HepG2 (cell line): ENCODE measurements at regions not wholly inside any gene's neighbourhood (a gene's known extent, or its start where the extent isn't known, plus 50 kb on each side); places are given as distances from the start of the nearest gene placed in this dataset.
A peak's percentile ranks its signal among the peaks of the same experiment; 100 is the strongest.

ENCODE experiments used
- CENPX ChIP-seq: sonication (generic); formaldehyde crosslinking; IDR thresholded peaks from 2 replicates; pipeline ENCODE4 v1.9.0; 2021; ENCODE audit warnings: mild to moderate bottlenecking, missing genetic modification reagents, moderate library complexity
- NBN ChIP-seq: fragments of 450-650 bp; conservative IDR thresholded peaks from 2 replicates; pipeline ENCODE4 v1.6.1; 2017
- NFIC ChIP-seq: IDR thresholded peaks from 2 replicates; pipeline ENCODE4 v1.6.1; 2012; ENCODE audit warnings: mild to moderate bottlenecking, low read length, inconsistent platforms
- NKX3-1 ChIP-seq: sonication (generic); formaldehyde crosslinking; IDR thresholded peaks from 2 replicates; pipeline ENCODE4 v1.5.0; 2020; ENCODE audit warnings: missing genetic modification reagents
- RBFOX2 ChIP-seq: fragments of 200-400 bp; formaldehyde crosslinking; IDR thresholded peaks from 2 replicates; pipeline ENCODE4 v1.6.1; 2017; ENCODE audit warnings: low read depth, mild to moderate bottlenecking, low read length
- SALL1 ChIP-seq: sonication (generic); formaldehyde crosslinking; IDR thresholded peaks from 2 replicates; pipeline ENCODE4 v1.8.0; 2022; ENCODE audit warnings: mild to moderate bottlenecking, missing genetic modification reagents
- SIX4 ChIP-seq: sonication (generic); formaldehyde crosslinking; IDR thresholded peaks from 2 replicates; pipeline ENCODE4 v1.4.0; 2020; ENCODE audit warnings: missing genetic modification reagents
- SMARCC2 ChIP-seq: fragments of 450-650 bp; IDR thresholded peaks from 2 replicates; pipeline ENCODE4 v1.6.1; 2017; ENCODE audit warnings: antibody characterized with exemption, mild to moderate bottlenecking
- TOE1 ChIP-seq: sonication (generic); formaldehyde crosslinking; IDR thresholded peaks from 2 replicates; pipeline ENCODE4 v1.4.0; 2020; ENCODE audit warnings: mild to moderate bottlenecking, missing genetic modification reagents
- ZBTB20 ChIP-seq: sonication (generic); formaldehyde crosslinking; IDR thresholded peaks from 2 replicates; pipeline ENCODE4 v1.8.1; 2023; ENCODE audit warnings: missing genetic modification reagents, low read depth, mild to moderate bottlenecking, borderline replicate concordance
- ZBTB7B ChIP-seq: sonication (generic); formaldehyde crosslinking; IDR thresholded peaks from 2 replicates; pipeline ENCODE4 v1.4.0; 2020; ENCODE audit warnings: missing genetic modification reagents
- ZKSCAN1 ChIP-seq: fragments of 150-350 bp; IDR thresholded peaks from 2 replicates; pipeline ENCODE4 v1.6.1; 2014; ENCODE audit warnings: low read length
- ZNF205 ChIP-seq: IDR thresholded peaks from 2 replicates; pipeline ENCODE4 v1.6.1; 2018; ENCODE audit warnings: missing biosample characterization, missing genetic modification reagents
- ZNF607 ChIP-seq: sonication (generic); formaldehyde crosslinking; IDR thresholded peaks from 2 replicates; pipeline ENCODE4 v1.5.1; 2020; ENCODE audit warnings: missing genetic modification reagents, mild to moderate bottlenecking, borderline replicate concordance
- ZNF775 ChIP-seq: sonication (generic); formaldehyde crosslinking; IDR thresholded peaks from 2 replicates; pipeline ENCODE4 v1.4.0; 2020; ENCODE audit warnings: missing genetic modification reagents, mild to moderate bottlenecking, moderate library complexity, borderline replicate concordance
- TF ChIP-seq, protein P1 (sequence below): sonication (generic); formaldehyde crosslinking; IDR thresholded peaks from 2 replicates; pipeline ENCODE4 v1.4.0; 2020; ENCODE audit warnings: mild to moderate bottlenecking, missing genetic modification reagents
- TF ChIP-seq, protein P2 (sequence below): IDR thresholded peaks from 2 replicates; pipeline ENCODE4 v1.6.1; 2016; ENCODE audit warnings: low read depth, control low read depth
- TF ChIP-seq, protein P3 (sequence below): sonication (generic); formaldehyde crosslinking; IDR thresholded peaks from 2 replicates; pipeline ENCODE4 v1.5.0; 2020; ENCODE audit warnings: missing genetic modification reagents
- TF ChIP-seq, protein P4 (sequence below): sonication (generic); formaldehyde crosslinking; conservative IDR thresholded peaks from 2 replicates; pipeline ENCODE4 v1.4.0; 2020; ENCODE audit warnings: missing genetic modification reagents
- TF ChIP-seq, protein P5 (sequence below): sonication (generic); formaldehyde crosslinking; IDR thresholded peaks from 2 replicates; pipeline ENCODE4 v1.5.0; 2020; ENCODE audit warnings: missing genetic modification reagents
- TF ChIP-seq, protein P6 (sequence below): sonication (generic); formaldehyde crosslinking; IDR thresholded peaks from 2 replicates; pipeline ENCODE4 v1.4.0; 2020; ENCODE audit warnings: mild to moderate bottlenecking, missing genetic modification reagents
- TF ChIP-seq, protein P7 (sequence below): sonication (generic); formaldehyde crosslinking; IDR thresholded peaks from 2 replicates; pipeline ENCODE4 v1.5.0; 2020; ENCODE audit warnings: mild to moderate bottlenecking, missing genetic modification reagents

DNA sequence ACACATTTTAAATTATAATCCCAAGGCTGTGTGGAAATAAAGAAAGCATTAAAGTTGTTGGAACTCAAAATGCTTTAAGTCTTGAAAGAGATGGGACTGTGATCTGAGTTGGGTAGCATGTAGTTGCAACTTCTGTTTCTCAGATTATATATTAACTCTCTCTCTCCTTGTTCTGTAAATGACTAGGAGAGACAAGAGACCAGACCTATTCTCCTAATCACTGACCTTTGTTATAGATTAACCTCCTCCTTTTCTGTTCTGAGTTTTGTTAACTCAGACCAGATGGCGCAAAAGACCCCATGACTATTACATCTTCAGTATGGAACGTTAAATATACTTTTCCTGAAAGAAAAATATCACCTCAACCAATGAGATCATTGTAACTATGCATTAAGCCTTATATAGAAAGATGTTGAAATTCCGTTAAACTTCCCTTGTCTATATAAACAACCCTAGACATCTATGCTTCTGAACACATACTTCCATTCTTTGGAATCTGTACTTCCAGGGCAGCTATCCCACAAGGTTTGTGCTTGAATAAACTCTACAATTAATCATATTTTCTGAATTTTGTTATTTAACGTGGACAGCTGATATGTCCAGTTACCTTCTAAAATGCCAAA lies 143.5 kb upstream of the TRIM24 start (continued):
- TF ChIP-seq ZBTB20 (peak; percentile 96; the same call in 1 of the 2 replicates), SMARCC2 (no peak), CENPX (no peak), ZBTB7B (CRISPR knock-in tag) (0 out of 2 replicates have a peak, but pooled peaks have one; percentile 36), ZKSCAN1 (no peak), NKX3-1 (CRISPR knock-in tag) (no peak), ZNF205 (no peak), RBFOX2 (peak; percentile 77), SALL1 (CRISPR knock-in tag) (no peak), SIX4 (CRISPR knock-in tag) (peak; percentile 73; the same call in 1 of the 2 replicates), NBN (no peak), ZNF775 (CRISPR knock-in tag) (no peak), TOE1 (no peak; the same call in 1 of the 2 replicates), NFIC (peak; percentile 86), ZNF607 (no peak)
- TF ChIP-seq, protein P1, sequence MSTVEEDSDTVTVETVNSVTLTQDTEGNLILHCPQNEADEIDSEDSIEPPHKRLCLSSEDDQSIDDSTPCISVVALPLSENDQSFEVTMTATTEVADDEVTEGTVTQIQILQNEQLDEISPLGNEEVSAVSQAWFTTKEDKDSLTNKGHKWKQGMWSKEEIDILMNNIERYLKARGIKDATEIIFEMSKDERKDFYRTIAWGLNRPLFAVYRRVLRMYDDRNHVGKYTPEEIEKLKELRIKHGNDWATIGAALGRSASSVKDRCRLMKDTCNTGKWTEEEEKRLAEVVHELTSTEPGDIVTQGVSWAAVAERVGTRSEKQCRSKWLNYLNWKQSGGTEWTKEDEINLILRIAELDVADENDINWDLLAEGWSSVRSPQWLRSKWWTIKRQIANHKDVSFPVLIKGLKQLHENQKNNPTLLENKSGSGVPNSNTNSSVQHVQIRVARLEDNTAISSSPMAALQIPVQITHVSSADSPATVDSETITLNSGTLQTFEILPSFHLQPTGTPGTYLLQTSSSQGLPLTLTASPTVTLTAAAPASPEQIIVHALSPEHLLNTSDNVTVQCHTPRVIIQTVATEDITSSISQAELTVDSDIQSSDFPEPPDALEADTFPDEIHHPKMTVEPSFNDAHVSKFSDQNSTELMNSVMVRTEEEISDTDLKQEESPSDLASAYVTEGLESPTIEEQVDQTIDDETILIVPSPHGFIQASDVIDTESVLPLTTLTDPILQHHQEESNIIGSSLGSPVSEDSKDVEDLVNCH (CRISPR knock-in tag) = no peak
- TF ChIP-seq, protein P2, sequence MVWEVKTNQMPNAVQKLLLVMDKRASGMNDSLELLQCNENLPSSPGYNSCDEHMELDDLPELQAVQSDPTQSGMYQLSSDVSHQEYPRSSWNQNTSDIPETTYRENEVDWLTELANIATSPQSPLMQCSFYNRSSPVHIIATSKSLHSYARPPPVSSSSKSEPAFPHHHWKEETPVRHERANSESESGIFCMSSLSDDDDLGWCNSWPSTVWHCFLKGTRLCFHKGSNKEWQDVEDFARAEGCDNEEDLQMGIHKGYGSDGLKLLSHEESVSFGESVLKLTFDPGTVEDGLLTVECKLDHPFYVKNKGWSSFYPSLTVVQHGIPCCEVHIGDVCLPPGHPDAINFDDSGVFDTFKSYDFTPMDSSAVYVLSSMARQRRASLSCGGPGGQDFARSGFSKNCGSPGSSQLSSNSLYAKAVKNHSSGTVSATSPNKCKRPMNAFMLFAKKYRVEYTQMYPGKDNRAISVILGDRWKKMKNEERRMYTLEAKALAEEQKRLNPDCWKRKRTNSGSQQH = no peak
- TF ChIP-seq, protein P3, sequence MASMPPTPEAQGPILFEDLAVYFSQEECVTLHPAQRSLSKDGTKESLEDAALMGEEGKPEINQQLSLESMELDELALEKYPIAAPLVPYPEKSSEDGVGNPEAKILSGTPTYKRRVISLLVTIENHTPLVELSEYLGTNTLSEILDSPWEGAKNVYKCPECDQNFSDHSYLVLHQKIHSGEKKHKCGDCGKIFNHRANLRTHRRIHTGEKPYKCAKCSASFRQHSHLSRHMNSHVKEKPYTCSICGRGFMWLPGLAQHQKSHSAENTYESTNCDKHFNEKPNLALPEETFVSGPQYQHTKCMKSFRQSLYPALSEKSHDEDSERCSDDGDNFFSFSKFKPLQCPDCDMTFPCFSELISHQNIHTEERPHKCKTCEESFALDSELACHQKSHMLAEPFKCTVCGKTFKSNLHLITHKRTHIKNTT = no peak
- TF ChIP-seq, protein P4, sequence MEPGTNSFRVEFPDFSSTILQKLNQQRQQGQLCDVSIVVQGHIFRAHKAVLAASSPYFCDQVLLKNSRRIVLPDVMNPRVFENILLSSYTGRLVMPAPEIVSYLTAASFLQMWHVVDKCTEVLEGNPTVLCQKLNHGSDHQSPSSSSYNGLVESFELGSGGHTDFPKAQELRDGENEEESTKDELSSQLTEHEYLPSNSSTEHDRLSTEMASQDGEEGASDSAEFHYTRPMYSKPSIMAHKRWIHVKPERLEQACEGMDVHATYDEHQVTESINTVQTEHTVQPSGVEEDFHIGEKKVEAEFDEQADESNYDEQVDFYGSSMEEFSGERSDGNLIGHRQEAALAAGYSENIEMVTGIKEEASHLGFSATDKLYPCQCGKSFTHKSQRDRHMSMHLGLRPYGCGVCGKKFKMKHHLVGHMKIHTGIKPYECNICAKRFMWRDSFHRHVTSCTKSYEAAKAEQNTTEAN = peak; percentile 7; the same call in 1 of the 2 replicates
- TF ChIP-seq, protein P5, sequence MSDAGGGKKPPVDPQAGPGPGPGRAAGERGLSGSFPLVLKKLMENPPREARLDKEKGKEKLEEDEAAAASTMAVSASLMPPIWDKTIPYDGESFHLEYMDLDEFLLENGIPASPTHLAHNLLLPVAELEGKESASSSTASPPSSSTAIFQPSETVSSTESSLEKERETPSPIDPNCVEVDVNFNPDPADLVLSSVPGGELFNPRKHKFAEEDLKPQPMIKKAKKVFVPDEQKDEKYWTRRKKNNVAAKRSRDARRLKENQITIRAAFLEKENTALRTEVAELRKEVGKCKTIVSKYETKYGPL = no peak
- TF ChIP-seq, protein P6, sequence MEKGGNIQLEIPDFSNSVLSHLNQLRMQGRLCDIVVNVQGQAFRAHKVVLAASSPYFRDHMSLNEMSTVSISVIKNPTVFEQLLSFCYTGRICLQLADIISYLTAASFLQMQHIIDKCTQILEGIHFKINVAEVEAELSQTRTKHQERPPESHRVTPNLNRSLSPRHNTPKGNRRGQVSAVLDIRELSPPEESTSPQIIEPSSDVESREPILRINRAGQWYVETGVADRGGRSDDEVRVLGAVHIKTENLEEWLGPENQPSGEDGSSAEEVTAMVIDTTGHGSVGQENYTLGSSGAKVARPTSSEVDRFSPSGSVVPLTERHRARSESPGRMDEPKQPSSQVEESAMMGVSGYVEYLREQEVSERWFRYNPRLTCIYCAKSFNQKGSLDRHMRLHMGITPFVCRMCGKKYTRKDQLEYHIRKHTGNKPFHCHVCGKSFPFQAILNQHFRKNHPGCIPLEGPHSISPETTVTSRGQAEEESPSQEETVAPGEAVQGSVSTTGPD (CRISPR knock-in tag) = no peak
- TF ChIP-seq, protein P7, sequence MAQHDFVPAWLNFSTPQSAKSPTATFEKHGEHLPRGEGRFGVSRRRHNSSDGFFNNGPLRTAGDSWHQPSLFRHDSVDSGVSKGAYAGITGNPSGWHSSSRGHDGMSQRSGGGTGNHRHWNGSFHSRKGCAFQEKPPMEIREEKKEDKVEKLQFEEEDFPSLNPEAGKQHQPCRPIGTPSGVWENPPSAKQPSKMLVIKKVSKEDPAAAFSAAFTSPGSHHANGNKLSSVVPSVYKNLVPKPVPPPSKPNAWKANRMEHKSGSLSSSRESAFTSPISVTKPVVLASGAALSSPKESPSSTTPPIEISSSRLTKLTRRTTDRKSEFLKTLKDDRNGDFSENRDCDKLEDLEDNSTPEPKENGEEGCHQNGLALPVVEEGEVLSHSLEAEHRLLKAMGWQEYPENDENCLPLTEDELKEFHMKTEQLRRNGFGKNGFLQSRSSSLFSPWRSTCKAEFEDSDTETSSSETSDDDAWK (CRISPR knock-in tag) = no peak
